Inflammatory macrophage (primary cell): ENCODE measurements at regions not wholly inside any gene's neighbourhood (a gene's known extent, or its start where the extent isn't known, plus 50 kb on each side); places are given as distances from the start of the nearest gene placed in this dataset.
"Not testable (repeated sequence)": the region's sequence is repeated elsewhere in the genome, so short reads cannot be mapped to it uniquely, and the experiment has no call there.

Experiments
- DNase-seq, 2 donors: peaks; one replicate each; pipeline ENCODE4 v3.0.0-alpha.2; 2020 to 2022

- not testable (repeated sequence) for DNase-seq
These were observed 266.6 kb upstream of the CELF4 start for GRCh38 chr18:37832010-37832695.

- DNase-seq: no peak
These were observed 247.4 kb upstream of the CELF4 start for GRCh38 chr18:37812961-37813360.

- no peak for DNase-seq
These were observed 240.3 kb upstream of the CELF4 start for GRCh38 chr18:37805773-37806404.

GRCh38 chr18:37796823-37797349 lies 231.3 kb upstream of the CELF4 start:
- DNase-seq: no peak

GRCh38 chr18:37787452-37787851 lies 221.9 kb upstream of the CELF4 start:
- no peak for DNase-seq

- no peak for DNase-seq
These were observed 218.2 kb upstream of the CELF4 start for GRCh38 chr18:37783771-37784170.

- DNase-seq: no peak
These were observed 213.6 kb upstream of the CELF4 start for GRCh38 chr18:37779220-37779619.

GRCh38 chr18:37778417-37779165 lies 213.0 kb upstream of the CELF4 start:
- DNase-seq: peak; percentile 14 to 62

GRCh38 chr18:37769826-37770225 lies 204.2 kb upstream of the CELF4 start:
- DNase-seq: no peak

- no peak for DNase-seq
These were observed 199.1 kb upstream of the CELF4 start for GRCh38 chr18:37764541-37765288.

GRCh38 chr18:37762076-37762621 lies 196.6 kb upstream of the CELF4 start:
- DNase-seq: no peak

GRCh38 chr18:37754141-37754540 lies 188.5 kb upstream of the CELF4 start:
- no peak for DNase-seq

GRCh38 chr18:37742436-37742835 lies 176.8 kb upstream of the CELF4 start:
- DNase-seq: no peak

- no peak for DNase-seq
These were observed 175.5 kb upstream of the CELF4 start for GRCh38 chr18:37741032-37741623.

- no peak for DNase-seq
These were observed 168.8 kb upstream of the CELF4 start for GRCh38 chr18:37734406-37734805.

- DNase-seq: no peak
These were observed 164.1 kb upstream of the CELF4 start for GRCh38 chr18:37729716-37730115.

GRCh38 chr18:37724206-37724605 lies 158.6 kb upstream of the CELF4 start:
- no peak for DNase-seq

GRCh38 chr18:37721544-37722522 lies 156.2 kb upstream of the CELF4 start:
- DNase-seq: no peak

- no peak for DNase-seq
These were observed 155.1 kb upstream of the CELF4 start for GRCh38 chr18:37720663-37721062.

GRCh38 chr18:37717656-37718055 lies 152.1 kb upstream of the CELF4 start:
- DNase-seq: no peak

- no peak for DNase-seq
These were observed 151.5 kb upstream of the CELF4 start for GRCh38 chr18:37717098-37717497.
